HepG2 (cell line): ENCODE measurements at regions not wholly inside any gene's neighbourhood (a gene's known extent, or its start where the extent isn't known, plus 50 kb on each side); places are given as distances from the start of the nearest gene placed in this dataset.

Experiments
- ATAC-seq: fragments of 200-7000 bp; cut with Tn5 transposase; 3 replicates; pipeline ENCODE4 v1.9.1; 2020; ENCODE audit warnings: mild to moderate bottlenecking, moderate library complexity
- BruUV-seq: library from RNA; stranded (reverse); fragments of 400-500 nt; replicated peaks from 2 replicates; lab custom pipeline; 2021; lab: Mats Ljungman, UMichigan
- CTCF ChIA-PET: fragments of 300-600 bp; formaldehyde crosslinking; extraction: SDS; loops from one replicate; lab custom pipeline; 2021; ENCODE audit warnings: low total read pairs, inconsistent platforms, low intra/inter-chr PET ratio; lab: Yijun Ruan, JAX
- POLR2A ChIA-PET: fragments of 350-600 bp; sonication (Branson Sonifier 250); formaldehyde crosslinking; loops from one replicate; lab custom pipeline; 2020; ENCODE audit warnings: antibody characterized with exemption, inconsistent platforms; lab: Yijun Ruan, JAX
- DNase-seq: peaks from one replicate; pipeline ENCODE4 v3.0.0-alpha.2; 2015; ENCODE audit warnings: low spot score
- FAIRE-seq: peaks from 3 replicates; lab custom pipeline; 2011; peaks lifted over from hg19 to GRCh38; lab: Jason Lieb, UNC
- H2AFZ ChIP-seq: one replicate; pipeline ENCODE4 v1.6.1; 2011; ENCODE audit warnings: low read length, inconsistent platforms
- H3K27ac ChIP-seq: fragments of 300-600 bp; 3 replicates; pipeline ENCODE4 v1.8.0; 2011; ENCODE audit warnings: mixed run types, mild to moderate bottlenecking, mixed read lengths, low read length, inconsistent platforms; ENCODE audit not compliant: insufficient read depth; ENCODE audit errors: extremely low read length
- H3K27me3 ChIP-seq, 2 experiments: fragments of 200-600 bp in 1 of 2; 2 replicates in 1 of 2; 3 replicates in 1 of 2; pipeline versions ENCODE4 v1.6.0 to v1.8.0; 2011; ENCODE audit warnings: low read length in 2 of 2, mild to moderate bottlenecking in 2 of 2, moderate library complexity in 2 of 2, inconsistent platforms in 1 of 2; ENCODE audit not compliant: insufficient read depth in 2 of 2, control insufficient read depth in 1 of 2
- H3K36me3 ChIP-seq, 2 experiments: fragments of 200-600 bp in 1 of 2; replicated peaks in 1 of 2; 2 replicates in 1 of 2; 3 replicates in 1 of 2; pipeline versions ENCODE4 v1.5.1 to v1.8.0; 2011; ENCODE audit warnings: low read length in 2 of 2, inconsistent platforms in 1 of 2; ENCODE audit not compliant: insufficient read depth in 2 of 2, control insufficient read depth in 1 of 2
- H3K4me1 ChIP-seq: 2 replicates; pipeline ENCODE4 v1.5.1; 2012; ENCODE audit warnings: low read length, inconsistent platforms; ENCODE audit not compliant: insufficient read depth
- H3K4me2 ChIP-seq: 2 replicates; pipeline ENCODE4 v1.6.0; 2011; ENCODE audit warnings: low read depth, low read length, inconsistent platforms
- H3K4me3 ChIP-seq, 3 experiments: fragments of 200-600 bp in 1 of 3; sonication (generic), shearing (Covaris generic) in 1 of 3; replicated peaks in 1 of 3; 2 replicates each; pipeline ENCODE4 v1.5.1; 2011 to 2016; ENCODE audit warnings: low read length in 3 of 3, inconsistent platforms in 2 of 3, low read depth in 2 of 3, mild to moderate bottlenecking in 2 of 3, control low read depth in 1 of 3, mixed read lengths in 1 of 3; ENCODE audit not compliant: insufficient read depth in 1 of 3
- H3K79me2 ChIP-seq: one replicate; pipeline ENCODE4 v1.6.1; 2011; ENCODE audit warnings: low read length, inconsistent platforms; ENCODE audit not compliant: insufficient read depth
- H3K9ac ChIP-seq: 2 replicates; pipeline ENCODE4 v1.6.0; 2011; ENCODE audit warnings: mild to moderate bottlenecking, low read depth, low read length, inconsistent platforms; ENCODE audit not compliant: insufficient read depth
- H3K9me3 ChIP-seq: 2 replicates; pipeline ENCODE4 v1.5.1; 2012; ENCODE audit warnings: mild to moderate bottlenecking, low read length
- H4K20me1 ChIP-seq: 2 replicates; pipeline ENCODE4 v1.6.0; 2011; ENCODE audit warnings: inconsistent platforms, mild to moderate bottlenecking, low read length, moderate library complexity; ENCODE audit not compliant: insufficient read depth
- BATF2 ChIP-seq: sonication (generic); formaldehyde crosslinking; IDR thresholded peaks from 2 replicates; pipeline ENCODE4 v1.8.0; 2022; ENCODE audit warnings: mild to moderate bottlenecking, missing genetic modification reagents, moderate library complexity
- CC2D1A ChIP-seq: sonication (generic); formaldehyde crosslinking; IDR thresholded peaks from 2 replicates; pipeline ENCODE4 v1.8.1; 2023; ENCODE audit warnings: mild to moderate bottlenecking, missing genetic modification reagents
- CENPBD1 ChIP-seq: sonication (generic); formaldehyde crosslinking; IDR thresholded peaks from 2 replicates; pipeline ENCODE4 v1.8.0; 2022; ENCODE audit warnings: missing genetic modification reagents, low read depth, mild to moderate bottlenecking, borderline replicate concordance
- DMAP1 ChIP-seq: IDR thresholded peaks from 2 replicates; pipeline ENCODE4 v1.6.1; 2016
- FOXO4 ChIP-seq: sonication (generic); formaldehyde crosslinking; conservative IDR thresholded peaks from 2 replicates; pipeline ENCODE4 v1.8.1; 2023; ENCODE audit warnings: missing genetic modification reagents
- RBM22 ChIP-seq: fragments of 200-400 bp; formaldehyde crosslinking; optimal IDR thresholded peaks from 2 replicates; pipeline ENCODE3; 2017; ENCODE audit warnings: mild to moderate bottlenecking, low read length, moderate library complexity
- SNAI1 ChIP-seq: sonication (generic); formaldehyde crosslinking; IDR thresholded peaks from 2 replicates; pipeline ENCODE4 v1.5.0; 2020; ENCODE audit warnings: mild to moderate bottlenecking, missing genetic modification reagents, borderline replicate concordance
- SYNCRIP ChIP-seq: fragments of 200-400 bp; formaldehyde crosslinking; IDR thresholded peaks from 2 replicates; pipeline ENCODE4 v1.6.1; 2018; ENCODE audit warnings: mild to moderate bottlenecking, low read depth, low read length; ENCODE audit not compliant: insufficient read depth
- WIZ ChIP-seq: sonication (generic); formaldehyde crosslinking; IDR thresholded peaks from 2 replicates; pipeline ENCODE4 v1.5.1; 2020; ENCODE audit warnings: mild to moderate bottlenecking, missing genetic modification reagents
- ZBTB8A ChIP-seq: sonication (generic); formaldehyde crosslinking; IDR thresholded peaks from 2 replicates; pipeline ENCODE4 v1.4.0; 2020; ENCODE audit warnings: mild to moderate bottlenecking, low read depth, missing genetic modification reagents, borderline replicate concordance
- ZFP36L1 ChIP-seq: sonication (generic); formaldehyde crosslinking; IDR thresholded peaks from 2 replicates; pipeline ENCODE4 v1.8.0; 2022; ENCODE audit warnings: mild to moderate bottlenecking, missing genetic modification reagents, moderate library complexity
- ZNF143 ChIP-seq: sonication (generic); formaldehyde crosslinking; IDR thresholded peaks from 2 replicates; pipeline ENCODE4 v1.4.0; 2020; ENCODE audit warnings: missing genetic modification reagents
- ZNF367 ChIP-seq: sonication (generic); formaldehyde crosslinking; IDR thresholded peaks from 2 replicates; pipeline ENCODE4 v1.4.0; 2020; ENCODE audit warnings: missing genetic modification reagents, borderline replicate concordance
- ZNF562 ChIP-seq: sonication (generic); formaldehyde crosslinking; IDR thresholded peaks from 2 replicates; pipeline ENCODE4 v1.8.0; 2022; ENCODE audit warnings: missing genetic modification reagents, borderline replicate concordance
- ZNF567 ChIP-seq: sonication (generic); formaldehyde crosslinking; IDR thresholded peaks from 2 replicates; pipeline ENCODE4 v1.8.1; 2023; ENCODE audit warnings: mild to moderate bottlenecking, missing genetic modification reagents, borderline replicate concordance
- ZNF589 ChIP-seq: sonication (generic); formaldehyde crosslinking; conservative IDR thresholded peaks from 2 replicates; pipeline ENCODE4 v1.8.0; 2022; ENCODE audit warnings: mild to moderate bottlenecking, moderate library complexity, missing genetic modification reagents
- ZNF713 ChIP-seq: sonication (generic); formaldehyde crosslinking; IDR thresholded peaks from 2 replicates; pipeline ENCODE4 v1.4.0; 2020; ENCODE audit warnings: mild to moderate bottlenecking, missing genetic modification reagents
- ZNF770 ChIP-seq: sonication (generic); formaldehyde crosslinking; IDR thresholded peaks from 2 replicates; pipeline ENCODE4 v1.5.0; 2020; ENCODE audit warnings: mild to moderate bottlenecking, missing genetic modification reagents
- ZNF879 ChIP-seq: sonication (generic); formaldehyde crosslinking; IDR thresholded peaks from 2 replicates; pipeline ENCODE4 v1.8.1; 2023; ENCODE audit warnings: missing genetic modification reagents
- WGBS: methylation state at CpG from one replicate; pipeline ENCODE4 v1.1.6; 2017; ENCODE audit warnings: low lambda C conversion rate; 5-methylcytosine and 5-hydroxymethylcytosine counted together
- in situ Hi-C: cut with HindIII; loops from 2 replicates; pipeline ENCODE4 v1.10.0; 2017; ENCODE audit warnings: low pct_unique_long_range_greater_than_20kb; ENCODE audit not compliant: extremely low pct_ligation_motif_present
- intact Hi-C: fragments of 100-400 bp; cut with micrococcal nuclease; formaldehyde crosslinking; loops from one replicate; pipeline ENCODE4 v1.10.0; 2022; ENCODE audit not compliant: unreplicated experiment

GRCh38 chr13:88257706-88258105 is 586.5 kb downstream of the SLITRK5 start:
- H3K9ac ChIP-seq: no peak overlapping the region
- no peaks in the 10 kb centered on the region for H3K36me3 ChIP-seq
- POLR2A ChIA-PET: no interaction called here
- no peak overlapping the region for H3K4me3 ChIP-seq
- H3K9me3 ChIP-seq: peaks cover 15% of the 10 kb centered on the region; the same call in 1 of the 2 replicates
- intact Hi-C loops: no loop called here
- FAIRE-seq: no peak
- no peaks in the 10 kb centered on the region for H3K27me3 ChIP-seq
- WGBS: 1% methylated on average over 3 of the region's 3 CpGs
- DNase-seq: no peak
- H3K27ac ChIP-seq: no peak overlapping the region
- no peaks in the 10 kb centered on the region for H4K20me1 ChIP-seq
- H3K79me2 ChIP-seq: no peaks in the 10 kb centered on the region
- CTCF ChIA-PET: no interaction called here
- no peaks in the 10 kb centered on the region for H3K4me1 ChIP-seq
- BruUV-seq: no TSS peak
- TF ChIP-seq RBM22 (no peak), ZNF770 (no peak), CENPBD1 (CRISPR knock-in tag) (no peak), ZNF713 (CRISPR knock-in tag) (no peak), ZNF879 (CRISPR knock-in tag) (no peak), CC2D1A (CRISPR knock-in tag) (no peak), BATF2 (CRISPR knock-in tag) (no peak), ZNF567 (CRISPR knock-in tag) (no peak), ZBTB8A (CRISPR knock-in tag) (no peak), FOXO4 (CRISPR knock-in tag) (no peak), ZNF143 (CRISPR knock-in tag) (no peak), ZNF589 (CRISPR knock-in tag) (no peak), ZFP36L1 (CRISPR knock-in tag) (no peak), WIZ (CRISPR knock-in tag) (no peak), DMAP1 (CRISPR knock-in tag) (no peak), ZNF367 (no peak), ZNF562 (CRISPR knock-in tag) (no peak), SNAI1 (no peak), SYNCRIP (no peak)
- H2AFZ ChIP-seq: no peak overlapping the region
- H3K4me2 ChIP-seq: no peak overlapping the region
- no peak for ATAC-seq
- in situ Hi-C loops: no loop called here
